ENCODE measurements at regions not wholly inside any gene's neighbourhood (a gene's known extent, or its start where the extent isn't known, plus 50 kb on each side); places are given as distances from the start of the nearest gene placed in this dataset.

- DNase-seq = no peak
Measured at GRCh38 chr12:68452078-68452715, 120.0 kb upstream of the MDM1 start.

- DNase-seq = no peak
Measured at GRCh38 chr12:68453278-68453677, 121.1 kb upstream of the MDM1 start.

- no peak for DNase-seq
Measured at GRCh38 chr12:68453876-68454275, 121.7 kb upstream of the MDM1 start.

GRCh38 chr12:68454892-68455291 lies 122.7 kb upstream of the MDM1 start:
- DNase-seq = no peak

- no peak for DNase-seq
Measured at GRCh38 chr12:68455691-68456345, 123.7 kb upstream of the MDM1 start.

GRCh38 chr12:68458866-68459265 lies 126.7 kb upstream of the MDM1 start:
- no peak for DNase-seq

GRCh38 chr12:68460236-68460635 lies 128.1 kb upstream of the MDM1 start:
- no peak for DNase-seq

GRCh38 chr12:68461645-68462044 lies 129.5 kb upstream of the MDM1 start:
- no peak for DNase-seq

- DNase-seq = no peak
Measured at GRCh38 chr12:68462803-68463202, 130.6 kb upstream of the MDM1 start.

- DNase-seq = no peak
Measured at GRCh38 chr12:68465227-68465626, 133.1 kb upstream of the MDM1 start.

- no peak for DNase-seq
Measured at GRCh38 chr12:68467514-68467913, 135.4 kb upstream of the MDM1 start.

- no peak for DNase-seq
Measured at GRCh38 chr12:68468036-68468435, 135.9 kb upstream of the MDM1 start.

- no peak for DNase-seq
Measured at GRCh38 chr12:68469113-68469512, 137.0 kb upstream of the MDM1 start.

- no peak for DNase-seq
Measured at GRCh38 chr12:68470664-68471328, 138.6 kb upstream of the MDM1 start.

GRCh38 chr12:68474467-68475204 lies 136.1 kb upstream of the RAP1B start:
- DNase-seq = no peak

- no peak for DNase-seq
Measured at GRCh38 chr12:68476794-68477193, 133.9 kb upstream of the RAP1B start.

GRCh38 chr12:68477261-68477772 lies 133.4 kb upstream of the RAP1B start:
- no peak for DNase-seq

GRCh38 chr12:68477906-68478305 lies 132.8 kb upstream of the RAP1B start:
- no peak for DNase-seq

- no peak for DNase-seq
Measured at GRCh38 chr12:68478516-68479260, 132.0 kb upstream of the RAP1B start.

GRCh38 chr12:68479261-68479895 lies 131.3 kb upstream of the RAP1B start:
- DNase-seq = no peak

GRCh38 chr12:68479896-68480291 lies 130.8 kb upstream of the RAP1B start:
- no peak for DNase-seq

- no peak for DNase-seq
Measured at GRCh38 chr12:68480526-68480925, 130.2 kb upstream of the RAP1B start.

All from stimulated activated naive CD4-positive, alpha-beta T cell treated with Interleukin-2 at 50 U/mL for 16 hours (primary cell).